ENCODE measurements at regions not wholly inside any gene's neighbourhood (a gene's known extent, or its start where the extent isn't known, plus 50 kb on each side); places are given as distances from the start of the nearest gene placed in this dataset.

GRCh38 chr9:91138760-91139159 lies 223.0 kb downstream of the AUH start (continued):
- TF ChIP-seq ZNF565 (CRISPR knock-in tag; conservative IDR thresholded peaks at IDR 0.05; ENCODE audit: low read depth) (no peak), PATZ1 (CRISPR knock-in tag; IDR thresholded peaks at IDR 0.05; ENCODE audit: borderline replicate concordance) (peak; percentile 31; the same call in 1 of the 2 replicates), RARB (CRISPR knock-in tag; IDR thresholded peaks at IDR 0.05) (no peak), ZFP30 (CRISPR knock-in tag; IDR thresholded peaks at IDR 0.05) (no peak), TCF4 (CRISPR knock-in tag; IDR thresholded peaks at IDR 0.05; ENCODE audit: borderline replicate concordance) (no peak), ZC3H10 (CRISPR knock-in tag; IDR thresholded peaks at IDR 0.05) (0 out of 2 replicates have a peak, but pooled peaks have one; percentile 10), SNAI2 (CRISPR knock-in tag; IDR thresholded peaks at IDR 0.05) (peak; percentile 43; the same call in 1 of the 2 replicates), PPARA (CRISPR knock-in tag; IDR thresholded peaks at IDR 0.05; ENCODE audit: borderline replicate concordance) (no peak), ZFP3 (CRISPR knock-in tag; IDR thresholded peaks at IDR 0.05) (peak; percentile 34; the same call in 1 of the 2 replicates), OSR1 (CRISPR knock-in tag; IDR thresholded peaks at IDR 0.05) (no peak), GLIS3 (CRISPR knock-in tag; IDR thresholded peaks at IDR 0.05) (no peak), CSDC2 (CRISPR knock-in tag; IDR thresholded peaks at IDR 0.05) (no peak), ISL1 (CRISPR knock-in tag; IDR thresholded peaks at IDR 0.05) (peak; percentile 98), ZNF8 (CRISPR knock-in tag; IDR thresholded peaks at IDR 0.05) (no peak), ZNF70 (CRISPR knock-in tag; IDR thresholded peaks at IDR 0.05) (no peak)

DNA sequence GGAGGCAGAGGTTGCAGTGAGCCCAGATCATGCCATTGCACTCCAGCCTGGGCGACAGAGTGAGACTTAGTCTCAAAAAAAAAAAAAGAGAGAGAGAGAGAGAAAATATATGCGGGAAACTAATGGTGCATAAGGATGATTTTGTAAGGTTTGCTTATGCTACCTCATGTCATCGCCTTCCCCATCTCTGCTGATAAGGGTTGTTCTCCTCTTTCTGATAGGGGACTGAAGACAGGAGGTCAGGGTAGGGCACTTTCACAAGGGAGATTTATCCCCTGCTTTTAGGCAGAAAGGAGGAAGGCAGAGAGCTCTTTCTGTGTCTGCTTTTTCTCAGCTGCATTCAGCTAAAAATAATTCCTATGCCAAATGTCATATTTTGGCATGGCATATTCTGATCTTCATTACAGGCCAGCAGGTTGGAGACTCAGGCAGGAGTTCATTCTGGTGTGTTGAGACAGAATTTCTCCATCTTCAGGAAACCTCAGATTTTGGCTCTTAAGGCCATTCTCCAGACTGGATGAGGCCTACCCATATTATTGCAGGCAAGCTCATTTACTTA lies 220.2 kb downstream of the AUH start:
- ATAC-seq: no peak
- TF ChIP-seq ISL1 (CRISPR knock-in tag; IDR thresholded peaks at IDR 0.05): 0 out of 2 replicates have a peak, but pooled peaks have one; percentile 26
- TF ChIP-seq, protein P1, sequence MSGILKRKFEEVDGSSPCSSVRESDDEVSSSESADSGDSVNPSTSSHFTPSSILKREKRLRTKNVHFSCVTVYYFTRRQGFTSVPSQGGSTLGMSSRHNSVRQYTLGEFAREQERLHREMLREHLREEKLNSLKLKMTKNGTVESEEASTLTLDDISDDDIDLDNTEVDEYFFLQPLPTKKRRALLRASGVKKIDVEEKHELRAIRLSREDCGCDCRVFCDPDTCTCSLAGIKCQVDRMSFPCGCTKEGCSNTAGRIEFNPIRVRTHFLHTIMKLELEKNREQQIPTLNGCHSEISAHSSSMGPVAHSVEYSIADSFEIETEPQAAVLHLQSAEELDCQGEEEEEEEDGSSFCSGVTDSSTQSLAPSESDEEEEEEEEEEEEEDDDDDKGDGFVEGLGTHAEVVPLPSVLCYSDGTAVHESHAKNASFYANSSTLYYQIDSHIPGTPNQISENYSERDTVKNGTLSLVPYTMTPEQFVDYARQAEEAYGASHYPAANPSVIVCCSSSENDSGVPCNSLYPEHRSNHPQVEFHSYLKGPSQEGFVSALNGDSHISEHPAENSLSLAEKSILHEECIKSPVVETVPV (CRISPR knock-in tag; IDR thresholded peaks at IDR 0.05): no peak

GRCh38 chr9:91143162-91143561 lies 218.6 kb downstream of the AUH start:
- TF ChIP-seq PPARA (CRISPR knock-in tag; IDR thresholded peaks at IDR 0.05; ENCODE audit: borderline replicate concordance): no peak
- TF ChIP-seq TCF4 (CRISPR knock-in tag; IDR thresholded peaks at IDR 0.05; ENCODE audit: borderline replicate concordance): no peak
- TF ChIP-seq CSDC2 (CRISPR knock-in tag; IDR thresholded peaks at IDR 0.05): no peak
- TF ChIP-seq, protein P1 (CRISPR knock-in tag; IDR thresholded peaks at IDR 0.05): no peak
- TF ChIP-seq ZC3H10 (CRISPR knock-in tag; IDR thresholded peaks at IDR 0.05): no peak
- TF ChIP-seq POU6F1 (CRISPR knock-in tag; IDR thresholded peaks at IDR 0.05; ENCODE audit: borderline replicate concordance, low read depth): no peak
- TF ChIP-seq SNAI2 (CRISPR knock-in tag; IDR thresholded peaks at IDR 0.05): no peak
- no peak for TF ChIP-seq ZFP3 (CRISPR knock-in tag; IDR thresholded peaks at IDR 0.05)
- TF ChIP-seq, protein P2, sequence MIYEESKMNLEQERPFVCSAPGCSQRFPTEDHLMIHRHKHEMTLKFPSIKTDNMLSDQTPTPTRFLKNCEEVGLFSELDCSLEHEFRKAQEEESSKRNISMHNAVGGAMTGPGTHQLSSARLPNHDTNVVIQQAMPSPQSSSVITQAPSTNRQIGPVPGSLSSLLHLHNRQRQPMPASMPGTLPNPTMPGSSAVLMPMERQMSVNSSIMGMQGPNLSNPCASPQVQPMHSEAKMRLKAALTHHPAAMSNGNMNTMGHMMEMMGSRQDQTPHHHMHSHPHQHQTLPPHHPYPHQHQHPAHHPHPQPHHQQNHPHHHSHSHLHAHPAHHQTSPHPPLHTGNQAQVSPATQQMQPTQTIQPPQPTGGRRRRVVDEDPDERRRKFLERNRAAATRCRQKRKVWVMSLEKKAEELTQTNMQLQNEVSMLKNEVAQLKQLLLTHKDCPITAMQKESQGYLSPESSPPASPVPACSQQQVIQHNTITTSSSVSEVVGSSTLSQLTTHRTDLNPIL (CRISPR knock-in tag; IDR thresholded peaks at IDR 0.05; ENCODE audit: low read depth): no peak
- no peak for TF ChIP-seq RARB (CRISPR knock-in tag; IDR thresholded peaks at IDR 0.05)
- TF ChIP-seq ZFP30 (CRISPR knock-in tag; IDR thresholded peaks at IDR 0.05): no peak
- no peak for ATAC-seq

DNA sequence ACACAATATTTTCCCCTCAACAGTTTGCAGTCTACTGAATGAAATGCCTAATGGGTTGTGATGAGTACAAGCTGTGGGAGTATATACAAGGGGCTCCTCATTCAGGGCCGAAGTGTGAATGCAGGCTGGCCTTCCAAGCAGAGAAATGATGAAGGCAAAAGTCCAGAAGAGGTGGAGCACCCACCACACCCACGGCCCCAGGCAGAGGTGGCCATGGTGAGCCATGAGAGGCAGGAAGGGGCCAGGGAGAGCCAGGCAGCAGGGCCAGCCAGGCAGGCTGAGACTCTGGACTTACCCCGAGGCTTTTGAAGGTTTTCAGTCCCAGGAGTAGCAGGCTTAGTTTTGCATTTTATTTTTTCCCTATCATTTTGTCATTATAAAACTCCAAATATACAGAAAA lies 218.1 kb downstream of the AUH start:
- no peak for TF ChIP-seq PPARA (CRISPR knock-in tag; IDR thresholded peaks at IDR 0.05; ENCODE audit: borderline replicate concordance)
- TF ChIP-seq SNAI2 (CRISPR knock-in tag; IDR thresholded peaks at IDR 0.05): no peak
- TF ChIP-seq TOX (CRISPR knock-in tag; IDR thresholded peaks at IDR 0.05; ENCODE audit: borderline replicate concordance): no peak
- ATAC-seq: no peak
